K562 (cell line): ENCODE measurements at regions not wholly inside any gene's neighbourhood (a gene's known extent, or its start where the extent isn't known, plus 50 kb on each side); places are given as distances from the start of the nearest gene placed in this dataset.

Source experiments
- CTCF ChIP-seq, 3 experiments: IDR thresholded peaks in 2 of 3; conservative IDR thresholded peaks in 1 of 3; 2 replicates each; pipeline ENCODE4 v1.5.1; 2011 to 2012; ENCODE audit warnings: low read length in 3 of 3, mild to moderate bottlenecking in 3 of 3, control low read depth in 2 of 3, improper control_type of control experiment in 1 of 3, inconsistent platforms in 1 of 3, low read depth in 1 of 3, mixed read lengths in 1 of 3, moderate library complexity in 1 of 3; ENCODE audit not compliant: insufficient read depth in 2 of 3
- EHMT2 ChIP-seq: fragments of 450-650 bp; IDR thresholded peaks from 2 replicates; pipeline ENCODE4 v1.6.1; 2018; ENCODE audit warnings: antibody characterized with exemption
- EZH2 ChIP-seq: IDR thresholded peaks from 2 replicates; pipeline ENCODE4 v1.6.1; 2012; ENCODE audit warnings: low read depth, mild to moderate bottlenecking, inconsistent platforms, low read length, borderline replicate concordance
- GTF2F1 ChIP-seq: IDR thresholded peaks from 2 replicates; pipeline ENCODE4 v1.6.1; 2011; ENCODE audit warnings: low read depth, low read length, improper control_type of control experiment
- NFYB ChIP-seq: IDR thresholded peaks from 2 replicates; pipeline ENCODE4 v1.6.1; 2011; ENCODE audit warnings: mild to moderate bottlenecking, moderate library complexity; ENCODE audit not compliant: insufficient read length; ENCODE audit errors: extremely low read depth
- NUFIP1 ChIP-seq: fragments of 450-650 bp; IDR thresholded peaks from 2 replicates; pipeline ENCODE4 v1.6.1; 2018; ENCODE audit not compliant: partially characterized antibody
- YY1 ChIP-seq, 3 experiments: IDR thresholded peaks; 2 replicates each; pipeline ENCODE4 v1.6.1; 2011; ENCODE audit warnings: low read length in 2 of 3, mild to moderate bottlenecking in 2 of 3, moderate library complexity in 2 of 3, borderline replicate concordance in 1 of 3, control low read depth in 1 of 3, low read depth in 1 of 3; ENCODE audit not compliant: insufficient read depth in 3 of 3, insufficient replicate concordance in 2 of 3, control insufficient read depth in 1 of 3, insufficient read length in 1 of 3; ENCODE audit errors: extremely low read depth in 1 of 3

GRCh38 chr13:73204952-73205351 lies 146.1 kb downstream of the KLF5 start:
- no peak for TF ChIP-seq CTCF (IDR thresholded peaks at IDR 0.05 in 2 of 3, conservative IDR thresholded peaks at IDR 0.05 in 1 of 3; ENCODE audit: insufficient read depth in 2 of 3, low read depth in 1 of 3, low read length in 3 of 3)
- TF ChIP-seq GTF2F1: no peak
- TF ChIP-seq EZH2: no peak
- no peak for TF ChIP-seq EHMT2
- TF ChIP-seq NFYB: no peak
- no peak for TF ChIP-seq NUFIP1
- TF ChIP-seq YY1 (IDR thresholded peaks at IDR 0.05; ENCODE audit: borderline replicate concordance in 1 of 3, control insufficient read depth in 1 of 3, extremely low read depth in 1 of 3, insufficient read depth in 3 of 3, insufficient read length in 1 of 3, insufficient replicate concordance in 2 of 3, low read depth in 1 of 3, low read length in 2 of 3): no peak
